ENCODE measurements at regions not wholly inside any gene's neighbourhood (a gene's known extent, or its start where the extent isn't known, plus 50 kb on each side); places are given as distances from the start of the nearest gene placed in this dataset.

- TF ChIP-seq CTCF (IDR thresholded peaks at IDR 0.05; ENCODE audit: low read depth, low read length, poor library complexity, severe bottlenecking) (no peak), EZH2phosphoT487 (IDR thresholded peaks at IDR 0.05; ENCODE audit: borderline replicate concordance, low read length) (no peak)
Measured at GRCh38 chr10:27341001-27341400, 100.4 kb upstream of the ACBD5 start.

All from DOHH2 (cell line).